ENCODE measurements at regions not wholly inside any gene's neighbourhood (a gene's known extent, or its start where the extent isn't known, plus 50 kb on each side); places are given as distances from the start of the nearest gene placed in this dataset.

GRCh38 chr3:35045118-35045517 lies 594.2 kb upstream of the ARPP21 start:
- no peak for TF ChIP-seq CTCF (IDR thresholded peaks at IDR 0.05)
- TF ChIP-seq POLR2A (IDR thresholded peaks at IDR 0.05) = no peak
